H1 (cell line): ENCODE measurements at regions not wholly inside any gene's neighbourhood (a gene's known extent, or its start where the extent isn't known, plus 50 kb on each side); places are given as distances from the start of the nearest gene placed in this dataset.

Experiments
- CTCF ChIA-PET: fragments of 300-600 bp; sonication (Branson Sonifier 250); formaldehyde crosslinking; loops from one replicate; lab custom pipeline; 2021; ENCODE audit not compliant: partially characterized antibody; lab: Charles Lee
- POLR2A ChIA-PET: fragments of 300-600 bp; sonication (Branson Sonifier 250); formaldehyde crosslinking; loops from one replicate; lab custom pipeline; 2021; ENCODE audit warnings: inconsistent platforms; ENCODE audit not compliant: partially characterized antibody; lab: Charles Lee
- DNase-seq, 2 experiments: peaks; one replicate each; pipeline versions ENCODE4 v3.0.0 to v3.0.0-alpha.2; 2010 to 2022; ENCODE audit warnings: low spot score in 2 of 2, low read depth in 1 of 2, mixed read lengths in 1 of 2
- FAIRE-seq: peaks from 2 replicates; lab custom pipeline; 2011; peaks lifted over from hg19 to GRCh38; lab: Jason Lieb, UNC
- H2AFZ ChIP-seq: 2 replicates; pipeline ENCODE4 v1.8.1; 2012; ENCODE audit warnings: low read length, inconsistent platforms
- H2AK5ac ChIP-seq: 2 replicates; pipeline ENCODE4 v1.6.1; 2013; ENCODE audit warnings: low read depth, low read length
- H2BK120ac ChIP-seq: replicated peaks from 2 replicates; pipeline ENCODE3; 2013; ENCODE audit warnings: low read depth, low read length, inconsistent platforms
- H2BK12ac ChIP-seq: 2 replicates; pipeline ENCODE4 v1.6.1; 2013; ENCODE audit warnings: low read depth, low read length
- H2BK15ac ChIP-seq: 2 replicates; pipeline ENCODE4 v1.6.1; 2013; ENCODE audit warnings: low read length
- H2BK20ac ChIP-seq: 2 replicates; pipeline ENCODE4 v1.6.1; 2013; ENCODE audit warnings: low read length
- H2BK5ac ChIP-seq: 2 replicates; pipeline ENCODE4 v1.6.1; 2013; ENCODE audit warnings: low read depth, low read length
- H3K14ac ChIP-seq: 2 replicates; pipeline ENCODE4 v1.6.1; 2013; ENCODE audit warnings: inconsistent platforms; ENCODE audit not compliant: insufficient read length
- H3K18ac ChIP-seq: 2 replicates; pipeline ENCODE4 v1.6.1; 2013; ENCODE audit warnings: low read length; ENCODE audit errors: extremely low read depth
- H3K23ac ChIP-seq: 2 replicates; pipeline ENCODE4 v1.6.1; 2013; ENCODE audit warnings: inconsistent platforms; ENCODE audit not compliant: insufficient read length
- H3K23me2 ChIP-seq: 2 replicates; pipeline ENCODE4 v1.6.1; 2013; ENCODE audit warnings: low read depth, low read length
- H3K27ac ChIP-seq: 2 replicates; pipeline ENCODE4 v1.6.1; 2011; ENCODE audit warnings: low read depth, low read length, inconsistent platforms
- H3K27me3 ChIP-seq, 4 experiments: replicated peaks in 1 of 4; 1 replicate in 1 of 4; 2 replicates in 3 of 4; pipeline versions ENCODE4 v1.6.1 to v1.8.1; 2011 to 2013; ENCODE audit warnings: low read length in 3 of 4, mild to moderate bottlenecking in 3 of 4, inconsistent platforms in 2 of 4, mixed read lengths in 2 of 4, moderate library complexity in 1 of 4; ENCODE audit not compliant: control insufficient read depth in 3 of 4, insufficient read depth in 3 of 4; ENCODE audit errors: extremely low read depth in 1 of 4
- H3K36me3 ChIP-seq, 4 experiments: 2 replicates each; pipeline versions ENCODE4 v1.6.1 to v1.8.1; 2011 to 2013; ENCODE audit warnings: mild to moderate bottlenecking in 4 of 4, low read length in 3 of 4, moderate library complexity in 2 of 4, control low read depth in 1 of 4, inconsistent platforms in 1 of 4; ENCODE audit not compliant: insufficient read depth in 4 of 4, control insufficient read depth in 2 of 4
- H3K4ac ChIP-seq: replicated peaks from 2 replicates; pipeline ENCODE3; 2013; ENCODE audit warnings: low read length, low read depth, mixed read lengths, inconsistent platforms; ENCODE audit not compliant: insufficient read length
- H3K4me1 ChIP-seq, 4 experiments: replicated peaks in 1 of 4; 1 replicate in 1 of 4; 2 replicates in 3 of 4; pipeline versions ENCODE4 v1.6.1 to v1.8.1; 2011 to 2013; ENCODE audit warnings: low read length in 3 of 4, inconsistent platforms in 2 of 4, mixed read lengths in 1 of 4; ENCODE audit not compliant: insufficient read depth in 4 of 4, control insufficient read depth in 3 of 4
- H3K4me2 ChIP-seq, 2 experiments: 2 replicates each; pipeline versions ENCODE4 v1.6.1 to v1.8.1; 2011 to 2013; ENCODE audit warnings: low read depth in 2 of 2, low read length in 2 of 2, control low read depth in 1 of 2, inconsistent platforms in 1 of 2, mild to moderate bottlenecking in 1 of 2; ENCODE audit not compliant: insufficient read depth in 1 of 2
- H3K4me3 ChIP-seq, 4 experiments: fragments of 200-600, 300-600 bp in 1 of 4; sonication (generic), shearing (Covaris generic), sonication (Bioruptor Twin) in 1 of 4; 2 replicates each; pipeline versions ENCODE4 v1.5.1 to v1.8.1; 2011 to 2016; ENCODE audit warnings: low read length in 4 of 4, low read depth in 3 of 4, control low read depth in 2 of 4, inconsistent platforms in 2 of 4, mild to moderate bottlenecking in 2 of 4, mixed read lengths in 1 of 4, moderate library complexity in 1 of 4; ENCODE audit not compliant: insufficient read depth in 2 of 4; ENCODE audit errors: extremely low read depth in 1 of 4
- H3K56ac ChIP-seq: replicated peaks from 2 replicates; pipeline ENCODE3; 2013; ENCODE audit warnings: low read depth, mild to moderate bottlenecking, mixed read lengths, low read length, inconsistent platforms; ENCODE audit not compliant: insufficient read length
- H3K79me1 ChIP-seq: 2 replicates; pipeline ENCODE4 v1.6.1; 2013; ENCODE audit warnings: low read depth, low read length, control low read depth
- H3K79me2 ChIP-seq, 2 experiments: 2 replicates each; pipeline versions ENCODE4 v1.6.1 to v1.8.1; 2012 to 2013; ENCODE audit warnings: low read length in 2 of 2, mild to moderate bottlenecking in 2 of 2, inconsistent platforms in 1 of 2; ENCODE audit not compliant: insufficient read depth in 2 of 2, control insufficient read depth in 1 of 2
- H3K9ac ChIP-seq, 4 experiments: replicated peaks in 1 of 4; 1 replicate in 1 of 4; 2 replicates in 3 of 4; pipeline versions ENCODE4 v1.6.1 to v1.8.1; 2011 to 2013; ENCODE audit warnings: low read depth in 3 of 4, low read length in 3 of 4, control low read depth in 2 of 4, mild to moderate bottlenecking in 2 of 4, moderate library complexity in 2 of 4, inconsistent platforms in 1 of 4; ENCODE audit errors: extremely low read depth in 1 of 4
- H3K9me3 ChIP-seq, 2 experiments: 2 replicates each; pipeline versions ENCODE4 v1.6.1 to v1.8.1; 2012 to 2013; ENCODE audit warnings: mild to moderate bottlenecking in 2 of 2, moderate library complexity in 2 of 2, control low read depth in 1 of 2, inconsistent platforms in 1 of 2, low read depth in 1 of 2, low read length in 1 of 2, mixed read lengths in 1 of 2; ENCODE audit not compliant: insufficient read depth in 2 of 2
- H4K20me1 ChIP-seq, 2 experiments: replicated peaks in 1 of 2; 2 replicates each; pipeline versions ENCODE3 to v1.8.1; 2011 to 2013; ENCODE audit warnings: inconsistent platforms in 2 of 2, low read length in 2 of 2, mild to moderate bottlenecking in 1 of 2; ENCODE audit not compliant: insufficient read depth in 2 of 2, control insufficient read depth in 1 of 2
- H4K5ac ChIP-seq: 2 replicates; pipeline ENCODE4 v1.6.1; 2013; ENCODE audit warnings: low read length, low read depth, mixed read lengths, inconsistent platforms; ENCODE audit not compliant: insufficient read length
- H4K8ac ChIP-seq: 2 replicates; pipeline ENCODE4 v1.8.0; 2013; ENCODE audit warnings: mild to moderate bottlenecking, moderate library complexity, low read length, inconsistent platforms; ENCODE audit not compliant: insufficient read depth; ENCODE audit errors: extremely low read depth
- H4K91ac ChIP-seq: replicated peaks from 2 replicates; pipeline ENCODE3; 2013; ENCODE audit warnings: low read length, mixed read lengths, inconsistent platforms; ENCODE audit not compliant: insufficient read length
- CEBPB ChIP-seq: IDR thresholded peaks from 2 replicates; pipeline ENCODE4 v1.6.1; 2012; ENCODE audit warnings: low read depth, low read length
- FOSL1 ChIP-seq: IDR thresholded peaks from 2 replicates; pipeline ENCODE4 v1.6.1; 2011; ENCODE audit warnings: mild to moderate bottlenecking, low read depth, low read length, moderate library complexity; ENCODE audit not compliant: insufficient read depth
- TAF7 ChIP-seq: optimal IDR thresholded peaks from 2 replicates; pipeline ENCODE3; 2011; ENCODE audit warnings: low read depth, mild to moderate bottlenecking, inconsistent platforms, low read length, moderate library complexity, borderline replicate concordance
- WGBS, 2 experiments: shearing (Covaris generic) in 1 of 2; methylation state at CpG; one replicate each; pipeline versions ENCODE4 v1.1.6 to v1.1.7; 2013 to 2015; ENCODE audit warnings: low lambda C conversion rate in 2 of 2, mixed read lengths in 2 of 2, inconsistent platforms in 1 of 2, low coverage in 1 of 2, missing lambda C conversion rate in 1 of 2; ENCODE audit not compliant: insufficient replicate concordance in 2 of 2, insufficient coverage in 1 of 2, insufficient read length in 1 of 2; ENCODE audit errors: extremely low coverage in 1 of 2, missing lambda C conversion rate in 1 of 2; 5-methylcytosine and 5-hydroxymethylcytosine counted together

DNA sequence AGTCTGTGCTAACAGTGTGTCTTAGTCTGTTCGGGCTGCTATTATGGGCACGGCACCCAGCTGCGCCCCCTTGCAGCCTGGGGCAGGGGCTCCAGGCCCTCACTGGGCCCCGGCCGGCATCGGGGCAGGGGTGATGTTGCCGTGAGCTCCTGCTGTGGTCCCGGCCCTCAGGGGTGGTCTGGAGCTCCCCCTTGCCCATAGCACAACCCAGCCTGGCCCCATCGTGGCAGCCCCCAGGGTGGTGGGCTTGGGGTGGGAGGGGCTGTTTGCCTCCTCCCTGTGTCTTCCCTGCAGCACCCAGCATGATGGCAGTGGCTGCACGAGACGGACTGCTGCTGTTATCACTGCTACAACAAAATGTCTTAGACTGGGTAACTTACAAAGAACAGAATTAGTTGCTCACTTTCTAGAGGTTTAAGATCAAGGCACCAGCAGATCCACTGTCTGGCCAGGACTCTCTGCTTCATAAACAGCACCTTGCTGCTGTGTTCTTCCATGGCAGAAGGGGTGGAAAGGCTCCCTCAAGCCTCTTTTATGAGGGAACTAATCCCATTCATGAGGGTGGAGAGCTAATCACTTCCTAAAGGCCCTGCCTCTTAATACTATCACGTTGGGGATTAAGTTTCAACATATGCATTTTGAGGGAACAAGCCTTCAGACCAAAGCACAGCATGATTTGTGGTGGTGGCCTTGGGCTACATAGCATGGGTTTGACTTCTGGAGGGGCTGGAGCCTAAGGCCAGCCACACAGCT, 149.5 kb downstream of the SEC23IP start:
- no peak overlapping the region for H2AK5ac ChIP-seq
- H3K4me2 ChIP-seq: no peak overlapping the region
- H3K4ac ChIP-seq: no peak overlapping the region
- H2BK5ac ChIP-seq: no peak overlapping the region
- no peak overlapping the region for H3K14ac ChIP-seq
- no peak overlapping the region for H3K4me3 ChIP-seq
- WGBS, 2 experiments: 95% methylated on average over 12 of the region's 12 CpGs; no CpG with 5 or more reads in 1 of the 2 experiments
- H2AFZ ChIP-seq: peak overlapping the region; percentile 39; the same call in 1 of the 2 replicates
- H3K9me3 ChIP-seq: no peaks in the 10 kb centered on the region
- no peak for FAIRE-seq
- H4K20me1 ChIP-seq: no peaks in the 10 kb centered on the region
- H3K27ac ChIP-seq: no peak overlapping the region
- H2BK12ac ChIP-seq: no peak overlapping the region
- H2BK15ac ChIP-seq: no peak overlapping the region
- H4K8ac ChIP-seq: no peak overlapping the region
- H3K56ac ChIP-seq: no peak overlapping the region
- ChIA-PET POLR2A (no interaction called here), CTCF (interaction anchor here (1.0 kb wide), 1 partner anchor 143 kb away, joined by 3 read pairs; no protein-coding TSS in a partner anchor)
- H3K4me1 ChIP-seq: peaks cover 0 to 3% (median 2%) of the 10 kb centered on the region in 4 experiments; a peak in 2 of 7 replicates
- no peaks in the 10 kb centered on the region for H3K79me1 ChIP-seq
- H3K23ac ChIP-seq: no peak overlapping the region
- no peak overlapping the region for H3K9ac ChIP-seq
- no peak overlapping the region for H2BK20ac ChIP-seq
- no peaks in the 10 kb centered on the region for H3K23me2 ChIP-seq
- no peaks in the 10 kb centered on the region for H3K79me2 ChIP-seq
- TF ChIP-seq CEBPB (no peak), FOSL1 (no peak), TAF7 (no peak)
- H4K91ac ChIP-seq: no peak overlapping the region
- H3K18ac ChIP-seq: no peak overlapping the region; the same call in 1 of the 2 replicates
- no peak for DNase-seq
- no peaks in the 10 kb centered on the region for H3K27me3 ChIP-seq
- no peak overlapping the region for H4K5ac ChIP-seq
- no peaks in the 10 kb centered on the region for H3K36me3 ChIP-seq
- no peak overlapping the region for H2BK120ac ChIP-seq
